Fibroblast of skin of abdomen (primary cell): ENCODE measurements at regions not wholly inside any gene's neighbourhood (a gene's known extent, or its start where the extent isn't known, plus 50 kb on each side); places are given as distances from the start of the nearest gene placed in this dataset.
"Not testable (repeated sequence)": the region's sequence is repeated elsewhere in the genome, so short reads cannot be mapped to it uniquely, and the experiment has no call there.

ENCODE experiments used
- DNase-seq: peaks from one replicate; pipeline ENCODE4 v3.0.0-alpha.2; 2013

GRCh38 chr21:19120591-19120990, 717.0 kb upstream of the TMPRSS15 start:
- no peak for DNase-seq

GRCh38 chr21:19122356-19122755, 718.8 kb upstream of the TMPRSS15 start:
- no peak for DNase-seq

GRCh38 chr21:19123053-19123452, 719.5 kb upstream of the TMPRSS15 start:
- no peak for DNase-seq

GRCh38 chr21:19123525-19123924, 719.9 kb upstream of the TMPRSS15 start:
- DNase-seq, result no peak

GRCh38 chr21:19124691-19125090, 721.1 kb upstream of the TMPRSS15 start:
- DNase-seq, result no peak

GRCh38 chr21:19130379-19131028, 726.9 kb upstream of the TMPRSS15 start:
- DNase-seq, result no peak

- no peak for DNase-seq
Observed at GRCh38 chr21:19141511-19141910, 737.9 kb upstream of the TMPRSS15 start.

- no peak for DNase-seq
Observed at GRCh38 chr21:19145682-19146293, 742.2 kb upstream of the TMPRSS15 start.

GRCh38 chr21:19148056-19148455, 744.5 kb upstream of the TMPRSS15 start:
- no peak for DNase-seq

GRCh38 chr21:19171585-19171984, 768.0 kb upstream of the TMPRSS15 start:
- no peak for DNase-seq

- no peak for DNase-seq
Observed at GRCh38 chr21:19181604-19182140, 778.1 kb upstream of the TMPRSS15 start.

- DNase-seq, result no peak
Observed at GRCh38 chr21:19197950-19198349, 794.4 kb upstream of the TMPRSS15 start.

- no peak for DNase-seq
Observed at GRCh38 chr21:19198801-19199200, 795.2 kb upstream of the TMPRSS15 start.

GRCh38 chr21:19218163-19218562, 814.6 kb upstream of the TMPRSS15 start:
- DNase-seq, result no peak

GRCh38 chr21:19224090-19224489, 820.5 kb upstream of the TMPRSS15 start:
- DNase-seq, result no peak

GRCh38 chr21:19228226-19228625, 824.6 kb upstream of the TMPRSS15 start:
- DNase-seq, result no peak

GRCh38 chr21:19233841-19234240, 830.3 kb upstream of the TMPRSS15 start:
- DNase-seq, result not testable (repeated sequence)

- DNase-seq, result no peak
Observed at GRCh38 chr21:19236209-19236608, 832.6 kb upstream of the TMPRSS15 start.

GRCh38 chr21:19237608-19238007, 834.0 kb upstream of the TMPRSS15 start:
- no peak for DNase-seq

- DNase-seq, result no peak
Observed at GRCh38 chr21:19239696-19240095, 836.1 kb upstream of the TMPRSS15 start.

GRCh38 chr21:19244502-19245187, 841.1 kb upstream of the TMPRSS15 start:
- no peak for DNase-seq

GRCh38 chr21:19245188-19245580, 841.6 kb upstream of the TMPRSS15 start:
- no peak for DNase-seq

- DNase-seq, result no peak
Observed at GRCh38 chr21:19246018-19246417, 842.4 kb upstream of the TMPRSS15 start.
